ENCODE measurements at regions not wholly inside any gene's neighbourhood (a gene's known extent, or its start where the extent isn't known, plus 50 kb on each side); places are given as distances from the start of the nearest gene placed in this dataset.

DNA sequence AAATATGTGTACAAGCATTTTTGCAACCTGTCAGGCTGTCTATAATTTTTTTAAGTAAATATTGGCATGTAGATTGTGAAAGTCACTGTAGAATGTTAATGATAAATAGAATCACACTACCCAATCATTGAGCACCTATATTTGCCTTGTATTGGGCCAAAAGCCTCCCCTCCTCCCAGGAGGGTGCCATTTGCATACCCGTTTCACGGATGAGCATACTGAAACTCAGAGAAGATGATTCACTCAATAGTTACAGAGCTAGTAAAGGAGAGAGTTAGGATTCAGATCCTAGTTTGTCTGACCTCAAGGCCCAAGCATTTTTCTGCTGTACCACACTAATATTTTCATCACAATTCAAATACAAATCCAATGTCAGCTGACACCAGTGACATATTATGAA is 299.7 kb upstream of the CDH11 start:
- Histone ChIP-seq H3K9ac (ENCODE audit: insufficient read length) (no peak overlapping the region), H3K4me3 (no peak overlapping the region), H3K9me3 (ENCODE audit: low read depth, low read length) (no peaks in the 10 kb centered on the region), H3K27ac (no peak overlapping the region), H3K36me3 (ENCODE audit: insufficient read depth, low read length) (no peaks in the 10 kb centered on the region)
- no peak for DNase-seq (ENCODE audit: low read depth, low spot score)
- TF ChIP-seq POLR2AphosphoS5 (IDR thresholded peaks at IDR 0.05; ENCODE audit: borderline replicate concordance, low read depth, low read length) (no peak), EZH2 (IDR thresholded peaks at IDR 0.05) (no peak), FOXP2 (optimal IDR thresholded peaks at IDR 0.05; ENCODE audit: control extremely low read depth, extremely low read length, insufficient read depth) (no peak)

DNA sequence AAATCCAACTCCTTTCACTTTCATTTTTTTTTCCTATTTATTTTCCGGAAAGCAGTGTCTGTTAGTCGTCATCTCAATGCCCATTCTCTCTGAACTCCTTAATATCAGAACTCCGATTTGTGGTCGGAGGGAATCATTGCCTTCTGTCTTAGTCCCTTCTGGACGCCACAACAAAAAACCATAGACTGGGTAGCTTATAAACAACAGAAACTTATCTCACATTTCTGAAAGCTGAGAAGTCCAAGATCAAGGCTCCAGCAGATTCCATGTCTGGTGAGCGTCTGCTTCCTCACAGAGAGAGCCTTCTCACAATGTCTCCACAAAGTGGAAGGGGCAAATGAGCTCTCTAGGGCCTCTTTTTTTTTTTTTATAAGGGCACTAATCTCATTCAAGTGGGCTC is 296.6 kb upstream of the CDH11 start:
- Histone ChIP-seq H3K27ac (no peak overlapping the region), H3K36me3 (ENCODE audit: insufficient read depth, low read length) (no peaks in the 10 kb centered on the region), H3K9me3 (ENCODE audit: low read depth, low read length) (no peaks in the 10 kb centered on the region), H3K9ac (ENCODE audit: insufficient read length) (no peak overlapping the region), H3K4me3 (no peak overlapping the region)
- no peak for DNase-seq (ENCODE audit: low read depth, low spot score)
- TF ChIP-seq EZH2 (IDR thresholded peaks at IDR 0.05), result no peak
- TF ChIP-seq FOXP2 (optimal IDR thresholded peaks at IDR 0.05; ENCODE audit: control extremely low read depth, extremely low read length, insufficient read depth), result no peak

DNA sequence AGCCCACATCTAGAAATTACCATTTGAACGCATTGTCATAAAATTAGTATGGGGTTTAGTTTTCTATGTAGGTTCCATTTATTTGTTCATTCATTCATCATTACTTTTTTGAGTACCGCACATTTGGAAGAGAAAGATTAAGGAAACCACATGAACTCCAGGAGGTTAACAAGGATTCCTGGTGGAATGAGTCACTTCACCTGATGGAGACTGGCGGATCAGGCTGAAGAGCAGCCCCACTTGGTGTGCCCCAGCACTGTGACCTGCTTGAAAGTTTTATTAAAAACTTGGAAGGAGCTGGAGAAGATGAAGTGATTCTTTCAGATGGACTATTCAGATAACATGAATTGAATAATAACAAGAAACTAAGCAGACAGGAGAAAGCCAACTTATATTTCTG is 293.6 kb upstream of the CDH11 start:
- H3K27ac ChIP-seq, result no peak overlapping the region
- no peaks in the 10 kb centered on the region for H3K36me3 ChIP-seq (ENCODE audit: insufficient read depth, low read length)
- DNase-seq (ENCODE audit: low read depth, low spot score), result no peak
- H3K9me3 ChIP-seq (ENCODE audit: low read depth, low read length), result no peaks in the 10 kb centered on the region
- no peak overlapping the region for H3K9ac ChIP-seq (ENCODE audit: insufficient read length)
- no peak overlapping the region for H3K4me3 ChIP-seq
- TF ChIP-seq FOXP2 (optimal IDR thresholded peaks at IDR 0.05; ENCODE audit: control extremely low read depth, extremely low read length, insufficient read depth) (no peak), EZH2 (IDR thresholded peaks at IDR 0.05) (no peak), POLR2AphosphoS5 (IDR thresholded peaks at IDR 0.05; ENCODE audit: borderline replicate concordance, low read depth, low read length) (no peak)

DNA sequence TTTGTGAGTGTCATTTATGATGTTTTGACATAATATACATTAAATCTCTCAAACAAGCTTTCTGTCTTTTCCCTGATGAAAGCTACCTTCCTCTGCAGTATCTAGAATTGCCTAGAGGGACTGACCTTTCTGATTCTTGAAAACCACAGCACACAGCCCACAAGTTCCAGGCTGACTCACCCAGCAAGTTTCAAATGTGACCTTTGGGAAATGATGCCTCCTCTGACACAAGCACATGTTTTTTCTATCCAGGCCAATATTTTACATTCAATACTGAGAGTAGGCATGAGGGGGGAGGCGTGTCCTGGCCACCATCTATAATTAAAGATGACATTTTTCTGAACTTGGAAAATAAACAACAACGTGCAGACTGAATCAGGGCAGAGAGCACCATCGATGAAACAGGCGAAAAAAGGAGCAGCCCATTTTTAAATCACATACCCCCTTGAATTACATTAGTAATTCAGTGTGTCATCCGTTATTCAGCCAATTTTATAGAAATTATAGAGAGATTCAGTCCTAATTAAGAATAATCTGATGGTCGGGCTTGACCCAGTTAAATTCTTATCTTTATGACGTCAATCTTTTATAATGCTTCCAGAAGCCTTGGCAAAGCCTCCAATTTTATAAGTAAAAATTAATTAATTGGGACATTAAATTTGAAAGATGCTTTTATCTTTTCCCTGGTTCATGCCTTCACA is 292.6 kb upstream of the CDH11 start:
- TF ChIP-seq POLR2AphosphoS5 (IDR thresholded peaks at IDR 0.05; ENCODE audit: borderline replicate concordance, low read depth, low read length) (no peak), FOXP2 (optimal IDR thresholded peaks at IDR 0.05; ENCODE audit: control extremely low read depth, extremely low read length, insufficient read depth) (no peak), EZH2 (IDR thresholded peaks at IDR 0.05) (no peak)
- no peaks in the 10 kb centered on the region for H3K36me3 ChIP-seq (ENCODE audit: insufficient read depth, low read length)
- no peaks in the 10 kb centered on the region for H3K9me3 ChIP-seq (ENCODE audit: low read depth, low read length)
- DNase-seq (ENCODE audit: low read depth, low spot score), result no peak
- no peak overlapping the region for H3K27ac ChIP-seq
- no peak overlapping the region for H3K9ac ChIP-seq (ENCODE audit: insufficient read length)
- H3K4me3 ChIP-seq, result no peak overlapping the region

DNA sequence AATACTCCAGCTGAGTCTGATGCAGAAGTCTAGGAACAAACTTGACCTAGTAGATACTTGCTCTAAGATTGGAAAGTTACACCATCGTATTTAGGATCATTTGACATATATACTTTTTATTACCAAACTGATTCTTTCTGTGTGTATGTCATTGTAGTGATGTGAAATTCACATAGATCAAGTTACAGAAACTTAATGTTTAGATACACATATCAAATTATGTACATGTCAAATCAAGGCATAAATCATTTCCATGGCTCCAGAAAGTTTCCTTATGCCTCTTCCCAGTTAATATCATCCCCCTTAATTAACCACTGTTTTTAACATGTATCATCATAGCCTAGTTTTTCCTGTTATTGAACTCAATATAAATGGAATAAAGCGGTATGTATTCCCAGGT is 292.0 kb upstream of the CDH11 start:
- Histone ChIP-seq H3K9me3 (ENCODE audit: low read depth, low read length) (no peaks in the 10 kb centered on the region), H3K36me3 (ENCODE audit: insufficient read depth, low read length) (no peaks in the 10 kb centered on the region), H3K9ac (ENCODE audit: insufficient read length) (no peak overlapping the region), H3K4me3 (no peak overlapping the region), H3K27ac (no peak overlapping the region)
- DNase-seq (ENCODE audit: low read depth, low spot score), result no peak
- no peak for TF ChIP-seq EZH2 (IDR thresholded peaks at IDR 0.05)
- no peak for TF ChIP-seq FOXP2 (optimal IDR thresholded peaks at IDR 0.05; ENCODE audit: control extremely low read depth, extremely low read length, insufficient read depth)
- TF ChIP-seq POLR2AphosphoS5 (IDR thresholded peaks at IDR 0.05; ENCODE audit: borderline replicate concordance, low read depth, low read length), result no peak

DNA sequence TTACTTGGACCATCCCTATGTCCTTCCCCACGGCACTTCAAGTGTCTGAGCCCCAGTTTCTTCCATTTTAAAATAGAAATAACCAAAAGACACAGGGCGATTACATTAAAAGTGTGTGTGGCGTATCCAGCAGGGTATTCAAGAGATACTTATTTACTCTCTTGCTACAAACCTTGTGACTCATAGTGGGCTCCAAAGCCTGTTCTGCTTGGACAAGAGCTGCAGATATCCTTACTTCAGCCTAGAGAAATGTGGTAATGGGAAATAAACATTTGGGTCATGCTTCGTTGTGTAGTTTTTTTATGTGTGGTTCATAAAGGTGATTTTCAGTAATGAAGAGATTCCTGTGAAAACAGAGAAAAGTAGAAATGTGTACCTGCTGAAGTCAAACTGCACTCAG is 288.9 kb upstream of the CDH11 start:
- Histone ChIP-seq H3K27ac (no peak overlapping the region), H3K4me3 (no peak overlapping the region), H3K36me3 (ENCODE audit: insufficient read depth, low read length) (no peaks in the 10 kb centered on the region), H3K9ac (ENCODE audit: insufficient read length) (no peak overlapping the region), H3K9me3 (ENCODE audit: low read depth, low read length) (no peaks in the 10 kb centered on the region)
- no peak for TF ChIP-seq POLR2AphosphoS5 (IDR thresholded peaks at IDR 0.05; ENCODE audit: borderline replicate concordance, low read depth, low read length)
- TF ChIP-seq FOXP2 (optimal IDR thresholded peaks at IDR 0.05; ENCODE audit: control extremely low read depth, extremely low read length, insufficient read depth), result no peak
- TF ChIP-seq EZH2 (IDR thresholded peaks at IDR 0.05), result no peak
- no peak for DNase-seq (ENCODE audit: low read depth, low spot score)

DNA sequence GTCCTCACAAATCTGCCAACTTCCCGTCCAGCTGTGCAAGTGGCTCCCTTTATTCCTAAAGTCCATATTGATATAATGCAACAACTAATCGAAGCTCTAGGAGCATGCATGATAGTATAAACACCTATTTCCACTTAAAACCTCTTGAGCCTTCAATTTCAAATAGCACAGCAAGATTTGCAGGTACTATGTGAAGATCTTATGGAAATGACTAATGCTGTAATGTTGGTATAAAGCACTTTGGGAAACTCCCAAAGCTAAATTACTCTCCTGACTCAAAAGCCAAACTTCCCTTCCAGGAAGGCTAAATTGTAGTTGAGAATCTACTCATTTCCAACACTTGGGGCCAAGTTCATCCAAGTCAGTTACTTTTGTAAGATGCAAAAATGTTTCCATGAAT is 287.6 kb upstream of the CDH11 start:
- TF ChIP-seq EZH2 (IDR thresholded peaks at IDR 0.05) (no peak), FOXP2 (optimal IDR thresholded peaks at IDR 0.05; ENCODE audit: control extremely low read depth, extremely low read length, insufficient read depth) (no peak), POLR2AphosphoS5 (IDR thresholded peaks at IDR 0.05; ENCODE audit: borderline replicate concordance, low read depth, low read length) (no peak)
- DNase-seq (ENCODE audit: low read depth, low spot score), result no peak

DNA sequence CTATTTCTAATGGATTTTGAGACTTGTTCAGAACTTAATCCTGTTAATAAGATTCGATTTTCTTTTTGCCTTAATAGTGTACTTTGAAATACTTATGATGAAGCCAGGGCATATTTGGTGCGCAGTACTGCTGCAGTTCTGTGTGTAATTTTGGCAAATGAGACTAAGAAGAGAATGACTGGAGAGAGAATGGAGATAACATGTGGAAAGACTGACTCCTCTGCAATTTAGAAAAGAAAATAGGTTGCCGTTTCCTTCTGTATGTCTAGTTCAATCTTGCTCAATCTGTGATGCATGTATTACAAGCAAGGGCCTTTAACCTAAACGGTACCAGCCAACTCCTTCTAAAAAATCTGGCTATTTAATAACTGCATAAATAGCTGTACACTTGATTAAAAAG is 285.1 kb upstream of the CDH11 start:
- Histone ChIP-seq H3K36me3 (ENCODE audit: insufficient read depth, low read length) (no peaks in the 10 kb centered on the region), H3K4me3 (no peak overlapping the region), H3K9me3 (ENCODE audit: low read depth, low read length) (no peaks in the 10 kb centered on the region), H3K27ac (no peak overlapping the region), H3K9ac (ENCODE audit: insufficient read length) (no peak overlapping the region)
- DNase-seq (ENCODE audit: low read depth, low spot score), result no peak
- no peak for TF ChIP-seq FOXP2 (optimal IDR thresholded peaks at IDR 0.05; ENCODE audit: control extremely low read depth, extremely low read length, insufficient read depth)
- no peak for TF ChIP-seq EZH2 (IDR thresholded peaks at IDR 0.05)
- no peak for TF ChIP-seq POLR2AphosphoS5 (IDR thresholded peaks at IDR 0.05; ENCODE audit: borderline replicate concordance, low read depth, low read length)

More for the DNA sequence above, 287.6 kb upstream of the CDH11 start:
- no peak overlapping the region for H3K4me3 ChIP-seq
- H3K27ac ChIP-seq, result no peak overlapping the region
- H3K36me3 ChIP-seq (ENCODE audit: insufficient read depth, low read length), result no peaks in the 10 kb centered on the region
- no peaks in the 10 kb centered on the region for H3K9me3 ChIP-seq (ENCODE audit: low read depth, low read length)
- no peak overlapping the region for H3K9ac ChIP-seq (ENCODE audit: insufficient read length)

DNA sequence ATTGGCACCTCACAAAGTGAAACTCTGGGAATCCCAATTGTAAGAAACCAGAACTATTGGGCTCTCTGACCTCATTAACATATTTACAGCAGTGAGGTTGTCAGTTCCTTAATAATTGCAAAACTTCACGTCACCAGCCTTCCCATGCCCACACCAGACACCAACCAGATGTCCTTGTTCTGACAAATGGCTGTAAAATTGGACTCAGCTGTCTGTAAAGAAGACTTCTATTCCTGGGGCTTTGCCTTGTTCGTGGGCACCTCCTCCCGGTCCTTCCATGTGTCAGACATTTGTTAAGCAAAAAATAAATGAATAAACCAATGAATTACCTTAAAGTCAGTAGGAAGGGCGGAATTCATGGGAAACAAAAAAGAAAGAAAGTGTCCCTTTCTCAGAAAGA is 284.3 kb upstream of the CDH11 start:
- no peak overlapping the region for H3K9ac ChIP-seq (ENCODE audit: insufficient read length)
- TF ChIP-seq EZH2 (IDR thresholded peaks at IDR 0.05) (no peak), POLR2AphosphoS5 (IDR thresholded peaks at IDR 0.05; ENCODE audit: borderline replicate concordance, low read depth, low read length) (no peak), FOXP2 (optimal IDR thresholded peaks at IDR 0.05; ENCODE audit: control extremely low read depth, extremely low read length, insufficient read depth) (no peak)
- H3K27ac ChIP-seq, result no peak overlapping the region
- no peak overlapping the region for H3K4me3 ChIP-seq
- DNase-seq (ENCODE audit: low read depth, low spot score), result no peak
- H3K9me3 ChIP-seq (ENCODE audit: low read depth, low read length), result no peaks in the 10 kb centered on the region
- no peaks in the 10 kb centered on the region for H3K36me3 ChIP-seq (ENCODE audit: insufficient read depth, low read length)
